GM12878 (cell line): ENCODE measurements at regions not wholly inside any gene's neighbourhood (a gene's known extent, or its start where the extent isn't known, plus 50 kb on each side); places are given as distances from the start of the nearest gene placed in this dataset.

Experiments used
- ATAC-seq: fragments of 200-7000 bp; cut with Tn5 transposase; 3 replicates; pipeline ENCODE4 v1.9.1; 2020; ENCODE audit warnings: mild to moderate bottlenecking, moderate library complexity
- BruUV-seq: library from RNA; stranded (reverse); fragments of 400-500 nt; replicated peaks from 2 replicates; lab custom pipeline; 2021; lab: Mats Ljungman, UMichigan
- CTCF ChIA-PET: fragments of 300-600 bp; sonication (Branson Sonifier 250); formaldehyde crosslinking; extraction: SDS; loops from one replicate; lab custom pipeline; 2021; ENCODE audit warnings: inconsistent platforms; lab: Yijun Ruan, JAX
- POLR2A ChIA-PET: fragments of 350-600 bp; formaldehyde crosslinking; extraction: SDS; loops from one replicate; lab custom pipeline; 2021; ENCODE audit warnings: inconsistent platforms; lab: Charles Lee
- RAD21 ChIA-PET: fragments of 300-600 bp; sonication (Branson Sonifier 250); formaldehyde crosslinking; loops from one replicate; lab custom pipeline; 2023; ENCODE audit warnings: antibody characterized with exemption; ENCODE audit not compliant: unreplicated experiment; lab: Charles Lee
- SMC1A ChIA-PET: fragments of 300-600 bp; sonication (Branson Sonifier 250); formaldehyde crosslinking; loops from one replicate; lab custom pipeline; 2023; ENCODE audit not compliant: unreplicated experiment, uncharacterized antibody; lab: Charles Lee
- DNase-seq: peaks from one replicate; pipeline ENCODE4 v3.0.0-alpha.2; 2011; ENCODE audit warnings: low read depth, low spot score
- FAIRE-seq: peaks from 3 replicates; lab custom pipeline; 2011; peaks lifted over from hg19 to GRCh38; lab: Jason Lieb, UNC
- H2AFZ ChIP-seq: 2 replicates; pipeline ENCODE4 v1.6.0; 2011; ENCODE audit warnings: low read depth, low read length, control low read depth; ENCODE audit not compliant: control insufficient read depth
- H3K27ac ChIP-seq: 2 replicates; pipeline ENCODE4 v1.5.1; 2011; ENCODE audit warnings: control low read depth; ENCODE audit not compliant: control insufficient read depth, insufficient read depth
- H3K27me3 ChIP-seq, 2 experiments: replicated peaks in 1 of 2; 2 replicates each; pipeline versions ENCODE4 v1.6.0 to v1.6.1; 2011; ENCODE audit warnings: low read length in 1 of 2; ENCODE audit not compliant: control insufficient read depth in 2 of 2, insufficient read depth in 2 of 2
- H3K36me3 ChIP-seq, 2 experiments: 2 replicates each; pipeline ENCODE4 v1.5.1; 2011; ENCODE audit warnings: low read length in 1 of 2; ENCODE audit not compliant: control insufficient read depth in 2 of 2, insufficient read depth in 2 of 2
- H3K4me1 ChIP-seq: 2 replicates; pipeline ENCODE4 v1.6.1; 2011; ENCODE audit warnings: mild to moderate bottlenecking, low read length, moderate library complexity, mixed read lengths; ENCODE audit not compliant: control insufficient read depth, insufficient read depth
- H3K4me2 ChIP-seq: 2 replicates; pipeline ENCODE4 v1.6.0; 2011; ENCODE audit warnings: control low read depth; ENCODE audit not compliant: control insufficient read depth, insufficient read depth
- H3K4me3 ChIP-seq: fragments of 200-600 bp; sonication (generic); 2 replicates; pipeline ENCODE4 v1.5.1; 2016
- H3K79me2 ChIP-seq: 2 replicates; pipeline ENCODE4 v1.6.0; 2011; ENCODE audit warnings: low read length; ENCODE audit not compliant: control insufficient read depth, insufficient read depth
- H3K9ac ChIP-seq: 2 replicates; pipeline ENCODE4 v1.8.0; 2011; ENCODE audit warnings: low read length, control low read depth, mixed read lengths; ENCODE audit not compliant: control insufficient read depth, insufficient read depth
- H3K9me3 ChIP-seq: replicated peaks from 3 replicates; pipeline ENCODE4 v1.5.1; 2011; ENCODE audit warnings: mild to moderate bottlenecking, low read length; ENCODE audit not compliant: control insufficient read depth, insufficient read depth
- H4K20me1 ChIP-seq: 2 replicates; pipeline ENCODE4 v1.6.0; 2011; ENCODE audit not compliant: control insufficient read depth, insufficient read depth
- ATF7 ChIP-seq: fragments of 450-650 bp; IDR thresholded peaks from 2 replicates; pipeline ENCODE4 v1.6.1; 2016; ENCODE audit warnings: low read depth, mild to moderate bottlenecking
- CREM ChIP-seq: IDR thresholded peaks from 2 replicates; pipeline ENCODE4 v1.6.1; 2014; ENCODE audit warnings: antibody characterized with exemption, low read depth
- EGR1 ChIP-seq, 2 experiments: IDR thresholded peaks; 1 replicate in 1 of 2; 2 replicates in 1 of 2; pipeline ENCODE4 v1.6.1; 2011 to 2012; ENCODE audit warnings: low read depth in 2 of 2, low read length in 2 of 2, borderline replicate concordance in 1 of 2, mild to moderate bottlenecking in 1 of 2, moderate library complexity in 1 of 2
- HDAC6 ChIP-seq: fragments of 200-600 bp; sonication (generic); IDR thresholded peaks from one replicate; pipeline ENCODE4 v1.8.0; 2017; ENCODE audit warnings: antibody characterized with exemption; ENCODE audit not compliant: unreplicated experiment
- IRF4 ChIP-seq: IDR thresholded peaks from 2 replicates; pipeline ENCODE4 v1.6.1; 2011; ENCODE audit warnings: low read depth, low read length
- KDM1A ChIP-seq: fragments of 200-600 bp; sonication (generic); IDR thresholded peaks from 2 replicates; pipeline ENCODE4 v1.6.1; 2016; ENCODE audit warnings: borderline replicate concordance
- LARP7 ChIP-seq: fragments of 450-650 bp; IDR thresholded peaks from 2 replicates; pipeline ENCODE4 v1.6.1; 2017; ENCODE audit warnings: mild to moderate bottlenecking
- MEF2B ChIP-seq: fragments of 450-650 bp; IDR thresholded peaks from 2 replicates; pipeline ENCODE4 v1.6.1; 2018; ENCODE audit warnings: mild to moderate bottlenecking, moderate library complexity; ENCODE audit not compliant: partially characterized antibody, poor library complexity, severe bottlenecking
- NFIC ChIP-seq: IDR thresholded peaks from 2 replicates; pipeline ENCODE4 v1.6.1; 2012; ENCODE audit warnings: low read depth, mild to moderate bottlenecking, inconsistent platforms, low read length, moderate library complexity
- POLR2AphosphoS5 ChIP-seq: IDR thresholded peaks from 2 replicates; pipeline ENCODE4 v1.6.1; 2011; ENCODE audit warnings: mild to moderate bottlenecking, low read length, inconsistent platforms
- RCOR1 ChIP-seq: conservative IDR thresholded peaks from 2 replicates; pipeline ENCODE4 v1.6.1; 2012; ENCODE audit warnings: low read depth, low read length, improper control_type of control experiment
- SUZ12 ChIP-seq: fragments of 200-600 bp; sonication (generic); IDR thresholded peaks from one replicate; pipeline ENCODE4 v1.6.1; 2018; ENCODE audit warnings: antibody characterized with exemption, mild to moderate bottlenecking; ENCODE audit not compliant: unreplicated experiment
- TAF1 ChIP-seq: IDR thresholded peaks from 2 replicates; pipeline ENCODE4 v1.6.1; 2011; ENCODE audit warnings: mild to moderate bottlenecking, low read depth, low read length, borderline replicate concordance
- TARDBP ChIP-seq: IDR thresholded peaks from 2 replicates; pipeline ENCODE4 v1.6.1; 2016; ENCODE audit warnings: borderline replicate concordance
- TCF7 ChIP-seq: IDR thresholded peaks from 2 replicates; pipeline ENCODE4 v1.6.1; 2014; ENCODE audit warnings: antibody characterized with exemption, borderline replicate concordance
- WGBS: methylation state at CpG from one replicate; pipeline ENCODE4 v1.1.6; 2016; ENCODE audit warnings: low lambda C conversion rate; ENCODE audit not compliant: insufficient replicate concordance, insufficient coverage; ENCODE audit errors: missing lambda C conversion rate; 5-methylcytosine and 5-hydroxymethylcytosine counted together
- in situ Hi-C: fragments of 300-500 bp; cut with MboI; formaldehyde crosslinking; loops from 9 replicates; pipeline ENCODE4 v1.14.3; 2018; ENCODE audit warnings: mixed read lengths
- intact Hi-C: fragments of 100-400 bp; cut with micrococcal nuclease; formaldehyde crosslinking; loops from one replicate; pipeline ENCODE4 v1.14.2; 2022; ENCODE audit not compliant: unreplicated experiment
- TF ChIP-seq, protein P1 (sequence below): fragments of 450-650 bp; formaldehyde crosslinking; IDR thresholded peaks from 2 replicates; pipeline ENCODE4 v1.4.0; 2022; ENCODE audit warnings: mild to moderate bottlenecking, moderate library complexity
- TF ChIP-seq, protein P2 (sequence below): fragments of 450-650 bp; IDR thresholded peaks from 2 replicates; pipeline ENCODE4 v1.6.1; 2016; ENCODE audit warnings: mild to moderate bottlenecking
- TF ChIP-seq, protein P3 (sequence below): fragments of 150-350 bp; IDR thresholded peaks from 2 replicates; pipeline ENCODE4 v1.6.1; 2016; ENCODE audit warnings: low read depth, low read length

DNA sequence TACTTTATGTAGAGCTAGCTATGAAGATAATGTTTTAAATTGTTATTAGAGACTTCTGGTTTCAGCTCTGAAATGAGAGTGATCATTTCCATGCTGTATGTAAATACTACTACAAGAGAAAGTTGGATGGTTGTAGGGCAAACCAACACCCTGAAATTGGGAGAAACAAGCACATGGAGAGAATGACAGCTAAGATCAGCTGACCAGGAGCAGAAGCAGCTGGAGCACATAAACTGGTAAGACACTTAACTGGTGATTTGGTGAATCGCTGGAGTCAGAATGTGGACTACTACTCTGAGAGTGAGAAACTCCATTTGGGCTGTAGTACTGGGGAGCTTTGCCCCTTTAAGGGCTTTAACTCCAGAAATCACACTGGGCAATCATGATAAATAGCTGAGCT is 226.8 kb downstream of the RND3 start:
- ChIA-PET POLR2A (no interaction called here), CTCF (no interaction called here), RAD21 (no interaction called here), SMC1A (no interaction called here)
- Histone ChIP-seq H3K79me2 (no peaks in the 10 kb centered on the region), H3K27ac (no peak overlapping the region), H4K20me1 (no peaks in the 10 kb centered on the region), H3K4me1 (no peaks in the 10 kb centered on the region), H3K4me3 (no peak overlapping the region), H3K4me2 (no peak overlapping the region), H2AFZ (no peak overlapping the region), H3K36me3 (no peaks in the 10 kb centered on the region), H3K27me3 (no peaks in the 10 kb centered on the region), H3K9me3 (no peaks in the 10 kb centered on the region), H3K9ac (no peak overlapping the region)
- WGBS, result 58% methylated on average over 1 of the region's 1 CpG
- BruUV-seq, result no TSS peak
- in situ Hi-C loops, result no loop called here
- ATAC-seq (no peak), FAIRE-seq (no peak), DNase-seq (no peak)
- TF ChIP-seq TARDBP (no peak), SUZ12 (no peak), LARP7 (no peak), RCOR1 (no peak), NFIC (no peak), IRF4 (no peak), CREM (no peak), TAF1 (no peak), POLR2AphosphoS5 (no peak), HDAC6 (no peak), TCF7 (no peak), ATF7 (no peak), KDM1A (no peak), MEF2B (no peak), EGR1 (IDR thresholded peaks at IDR 0.05; ENCODE audit: borderline replicate concordance in 1 of 2, low read depth in 2 of 2, low read length in 2 of 2) (no peak)
- TF ChIP-seq, protein P1, sequence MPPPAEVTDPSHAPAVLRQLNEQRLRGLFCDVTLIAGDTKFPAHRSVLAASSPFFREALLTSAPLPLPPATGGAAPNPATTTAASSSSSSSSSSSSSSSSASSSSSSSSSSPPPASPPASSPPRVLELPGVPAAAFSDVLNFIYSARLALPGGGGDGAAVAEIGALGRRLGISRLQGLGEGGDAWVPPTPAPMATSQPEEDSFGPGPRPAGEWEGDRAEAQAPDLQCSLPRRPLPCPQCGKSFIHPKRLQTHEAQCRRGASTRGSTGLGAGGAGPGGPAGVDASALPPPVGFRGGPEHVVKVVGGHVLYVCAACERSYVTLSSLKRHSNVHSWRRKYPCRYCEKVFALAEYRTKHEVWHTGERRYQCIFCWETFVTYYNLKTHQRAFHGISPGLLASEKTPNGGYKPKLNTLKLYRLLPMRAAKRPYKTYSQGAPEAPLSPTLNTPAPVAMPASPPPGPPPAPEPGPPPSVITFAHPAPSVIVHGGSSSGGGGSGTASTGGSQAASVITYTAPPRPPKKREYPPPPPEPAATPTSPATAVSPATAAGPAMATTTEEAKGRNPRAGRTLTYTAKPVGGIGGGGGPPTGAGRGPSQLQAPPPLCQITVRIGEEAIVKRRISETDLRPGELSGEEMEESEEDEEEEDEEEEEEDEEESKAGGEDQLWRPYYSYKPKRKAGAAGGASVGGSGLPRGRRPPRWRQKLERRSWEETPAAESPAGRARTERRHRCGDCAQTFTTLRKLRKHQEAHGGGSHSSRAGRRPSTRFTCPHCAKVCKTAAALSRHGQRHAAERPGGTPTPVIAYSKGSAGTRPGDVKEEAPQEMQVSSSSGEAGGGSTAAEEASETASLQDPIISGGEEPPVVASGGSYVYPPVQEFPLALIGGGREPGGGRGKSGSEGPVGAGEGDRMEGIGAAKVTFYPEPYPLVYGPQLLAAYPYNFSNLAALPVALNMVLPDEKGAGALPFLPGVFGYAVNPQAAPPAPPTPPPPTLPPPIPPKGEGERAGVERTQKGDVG (CRISPR knock-in tag), result no peak
- TF ChIP-seq, protein P2, sequence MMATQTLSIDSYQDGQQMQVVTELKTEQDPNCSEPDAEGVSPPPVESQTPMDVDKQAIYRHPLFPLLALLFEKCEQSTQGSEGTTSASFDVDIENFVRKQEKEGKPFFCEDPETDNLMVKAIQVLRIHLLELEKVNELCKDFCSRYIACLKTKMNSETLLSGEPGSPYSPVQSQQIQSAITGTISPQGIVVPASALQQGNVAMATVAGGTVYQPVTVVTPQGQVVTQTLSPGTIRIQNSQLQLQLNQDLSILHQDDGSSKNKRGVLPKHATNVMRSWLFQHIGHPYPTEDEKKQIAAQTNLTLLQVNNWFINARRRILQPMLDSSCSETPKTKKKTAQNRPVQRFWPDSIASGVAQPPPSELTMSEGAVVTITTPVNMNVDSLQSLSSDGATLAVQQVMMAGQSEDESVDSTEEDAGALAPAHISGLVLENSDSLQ, result no peak
- TF ChIP-seq, protein P3, sequence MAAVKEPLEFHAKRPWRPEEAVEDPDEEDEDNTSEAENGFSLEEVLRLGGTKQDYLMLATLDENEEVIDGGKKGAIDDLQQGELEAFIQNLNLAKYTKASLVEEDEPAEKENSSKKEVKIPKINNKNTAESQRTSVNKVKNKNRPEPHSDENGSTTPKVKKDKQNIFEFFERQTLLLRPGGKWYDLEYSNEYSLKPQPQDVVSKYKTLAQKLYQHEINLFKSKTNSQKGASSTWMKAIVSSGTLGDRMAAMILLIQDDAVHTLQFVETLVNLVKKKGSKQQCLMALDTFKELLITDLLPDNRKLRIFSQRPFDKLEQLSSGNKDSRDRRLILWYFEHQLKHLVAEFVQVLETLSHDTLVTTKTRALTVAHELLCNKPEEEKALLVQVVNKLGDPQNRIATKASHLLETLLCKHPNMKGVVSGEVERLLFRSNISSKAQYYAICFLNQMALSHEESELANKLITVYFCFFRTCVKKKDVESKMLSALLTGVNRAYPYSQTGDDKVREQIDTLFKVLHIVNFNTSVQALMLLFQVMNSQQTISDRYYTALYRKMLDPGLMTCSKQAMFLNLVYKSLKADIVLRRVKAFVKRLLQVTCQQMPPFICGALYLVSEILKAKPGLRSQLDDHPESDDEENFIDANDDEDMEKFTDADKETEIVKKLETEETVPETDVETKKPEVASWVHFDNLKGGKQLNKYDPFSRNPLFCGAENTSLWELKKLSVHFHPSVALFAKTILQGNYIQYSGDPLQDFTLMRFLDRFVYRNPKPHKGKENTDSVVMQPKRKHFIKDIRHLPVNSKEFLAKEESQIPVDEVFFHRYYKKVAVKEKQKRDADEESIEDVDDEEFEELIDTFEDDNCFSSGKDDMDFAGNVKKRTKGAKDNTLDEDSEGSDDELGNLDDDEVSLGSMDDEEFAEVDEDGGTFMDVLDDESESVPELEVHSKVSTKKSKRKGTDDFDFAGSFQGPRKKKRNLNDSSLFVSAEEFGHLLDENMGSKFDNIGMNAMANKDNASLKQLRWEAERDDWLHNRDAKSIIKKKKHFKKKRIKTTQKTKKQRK, result no peak
- intact Hi-C loops, result no loop called here
